SU-DHL-6 (cell line): ENCODE measurements at regions not wholly inside any gene's neighbourhood (a gene's known extent, or its start where the extent isn't known, plus 50 kb on each side); places are given as distances from the start of the nearest gene placed in this dataset.

Experiments used
- H2AFZ ChIP-seq: fragments of 200-600 bp; sonication (generic); 2 replicates; pipeline ENCODE4 v1.6.1; 2014; ENCODE audit warnings: low read depth, mild to moderate bottlenecking, moderate library complexity, mixed read lengths, antibody characterized with exemption, low read length; ENCODE audit not compliant: severe bottlenecking
- H3F3A ChIP-seq: fragments of 200-600 bp; shearing (Covaris generic); 2 replicates; pipeline ENCODE4 v1.6.0; 2016; ENCODE audit warnings: antibody characterized with exemption, mild to moderate bottlenecking; ENCODE audit not compliant: insufficient read depth
- H3K27ac ChIP-seq: fragments of 200-600 bp; sonication (generic); 2 replicates; pipeline ENCODE4 v1.5.1; 2016; ENCODE audit warnings: low read depth, mild to moderate bottlenecking, low read length, moderate library complexity, mixed read lengths
- H3K27me3 ChIP-seq: fragments of 200-600 bp; sonication (generic), shearing (Covaris generic); 2 replicates; pipeline ENCODE4 v1.6.0; 2014; ENCODE audit warnings: mild to moderate bottlenecking, low read length
- H3K36me3 ChIP-seq: fragments of 200-600 bp; sonication (generic); 2 replicates; pipeline ENCODE4 v1.6.1; 2014; ENCODE audit warnings: mild to moderate bottlenecking, low read length, mixed read lengths
- H3K4me2 ChIP-seq: fragments of 300-600, 200-600 bp; shearing (Covaris generic), sonication (generic); 2 replicates; pipeline ENCODE4 v1.6.0; 2014; ENCODE audit warnings: low read length, low read depth, mild to moderate bottlenecking; ENCODE audit not compliant: poor library complexity, severe bottlenecking
- H3K4me3 ChIP-seq: fragments of 200-600 bp; sonication (generic); 2 replicates; pipeline ENCODE4 v1.5.1; 2014; ENCODE audit warnings: antibody characterized with exemption, low read length, mild to moderate bottlenecking, mixed read lengths; ENCODE audit not compliant: insufficient read depth, poor library complexity, severe bottlenecking
- H3K79me2 ChIP-seq: fragments of 200-600 bp; sonication (generic); 2 replicates; pipeline ENCODE4 v1.6.1; 2014; ENCODE audit warnings: mild to moderate bottlenecking, low read length, moderate library complexity; ENCODE audit not compliant: insufficient read depth
- H3K9ac ChIP-seq: fragments of 200-600 bp; sonication (generic); 2 replicates; pipeline ENCODE4 v1.7.0; 2014; ENCODE audit warnings: mild to moderate bottlenecking, low read length
- H3K9me2 ChIP-seq: fragments of 200-600 bp; sonication (generic); replicated peaks from 2 replicates; pipeline ENCODE4 v1.6.1; 2014; ENCODE audit warnings: low read length; ENCODE audit not compliant: insufficient read depth
- H3K9me3 ChIP-seq: fragments of 200-600 bp; sonication (generic); 2 replicates; pipeline ENCODE4 v1.6.1; 2014; ENCODE audit warnings: low read length, mixed read lengths; ENCODE audit not compliant: insufficient read depth
- H4K20me1 ChIP-seq: fragments of 200-600 bp; sonication (generic); 2 replicates; pipeline ENCODE4 v1.6.1; 2014; ENCODE audit warnings: low read depth, mild to moderate bottlenecking, antibody characterized with exemption, low read length, moderate library complexity, mixed read lengths
- CTCF ChIP-seq: fragments of 200-600 bp; sonication (generic); IDR thresholded peaks from one replicate; pipeline ENCODE4 v1.5.1; 2017; ENCODE audit warnings: antibody characterized with exemption, mild to moderate bottlenecking, low read length, moderate library complexity; ENCODE audit not compliant: insufficient read depth, poor library complexity, severe bottlenecking
- EZH2phosphoT487 ChIP-seq: fragments of 200-600 bp; sonication (generic), shearing (Covaris generic); conservative IDR thresholded peaks from 2 replicates; pipeline ENCODE4 v1.6.1; 2018; ENCODE audit warnings: mild to moderate bottlenecking, antibody characterized with exemption, low read length, moderate library complexity, mixed read lengths

- no peak overlapping the region for H3K4me3 ChIP-seq
- no peaks in the 10 kb centered on the region for H4K20me1 ChIP-seq
- H3K9ac ChIP-seq = no peak overlapping the region
- H3K36me3 ChIP-seq = no peaks in the 10 kb centered on the region
- H3K27me3 ChIP-seq = no peaks in the 10 kb centered on the region
- no peaks in the 10 kb centered on the region for H3K79me2 ChIP-seq
- no peaks in the 10 kb centered on the region for H3K9me2 ChIP-seq
- no peak for TF ChIP-seq CTCF
- TF ChIP-seq EZH2phosphoT487 = no peak
- no peak overlapping the region for H3K27ac ChIP-seq
- no peaks in the 10 kb centered on the region for H3K9me3 ChIP-seq
- no peak overlapping the region for H2AFZ ChIP-seq
- H3F3A ChIP-seq = no peaks in the 10 kb centered on the region
- no peak overlapping the region for H3K4me2 ChIP-seq
These were observed 215.2 kb upstream of the SGO1 start for GRCh38 chr3:20401253-20401652.

GRCh38 chr3:20400686-20401085 is 214.7 kb upstream of the SGO1 start:
- H4K20me1 ChIP-seq = no peaks in the 10 kb centered on the region
- H3F3A ChIP-seq = no peaks in the 10 kb centered on the region
- H3K9me3 ChIP-seq = no peaks in the 10 kb centered on the region
- no peaks in the 10 kb centered on the region for H3K27me3 ChIP-seq
- no peak for TF ChIP-seq CTCF
- no peak for TF ChIP-seq EZH2phosphoT487
- H3K9ac ChIP-seq = no peak overlapping the region
- no peak overlapping the region for H2AFZ ChIP-seq
- no peak overlapping the region for H3K27ac ChIP-seq
- no peaks in the 10 kb centered on the region for H3K36me3 ChIP-seq
- H3K4me3 ChIP-seq = no peak overlapping the region
- no peak overlapping the region for H3K4me2 ChIP-seq
- H3K9me2 ChIP-seq = no peaks in the 10 kb centered on the region
- no peaks in the 10 kb centered on the region for H3K79me2 ChIP-seq

- Histone ChIP-seq H3K9ac (no peak overlapping the region), H3K27me3 (no peaks in the 10 kb centered on the region), H3K4me2 (no peak overlapping the region), H3K79me2 (no peaks in the 10 kb centered on the region), H3K4me3 (no peak overlapping the region), H4K20me1 (no peaks in the 10 kb centered on the region), H2AFZ (no peak overlapping the region), H3F3A (no peaks in the 10 kb centered on the region), H3K36me3 (no peaks in the 10 kb centered on the region), H3K27ac (no peak overlapping the region), H3K9me3 (no peaks in the 10 kb centered on the region), H3K9me2 (no peaks in the 10 kb centered on the region)
- TF ChIP-seq EZH2phosphoT487 (no peak), CTCF (no peak)
These were observed 214.3 kb upstream of the SGO1 start for GRCh38 chr3:20400281-20400680.

GRCh38 chr3:20396335-20396734 is 210.3 kb upstream of the SGO1 start:
- no peak overlapping the region for H2AFZ ChIP-seq
- no peak overlapping the region for H3K9ac ChIP-seq
- TF ChIP-seq CTCF (no peak), EZH2phosphoT487 (no peak)

More at GRCh38 chr3:20396335-20396734, 210.3 kb upstream of the SGO1 start:
- H3K4me3 ChIP-seq = no peak overlapping the region
- H4K20me1 ChIP-seq = no peaks in the 10 kb centered on the region
- H3K4me2 ChIP-seq = no peak overlapping the region
- no peaks in the 10 kb centered on the region for H3K36me3 ChIP-seq
- H3K27me3 ChIP-seq = no peaks in the 10 kb centered on the region
- H3F3A ChIP-seq = no peaks in the 10 kb centered on the region
- H3K27ac ChIP-seq = no peak overlapping the region
- no peaks in the 10 kb centered on the region for H3K79me2 ChIP-seq
- H3K9me3 ChIP-seq = no peaks in the 10 kb centered on the region
- H3K9me2 ChIP-seq = no peaks in the 10 kb centered on the region
